NCI-H187 (cell line): ENCODE measurements at regions not wholly inside any gene's neighbourhood (a gene's known extent, or its start where the extent isn't known, plus 50 kb on each side); places are given as distances from the start of the nearest gene placed in this dataset.
"Not testable (repeated sequence)": the region's sequence is repeated elsewhere in the genome, so short reads cannot be mapped to it uniquely, and the experiment has no call there.

Source experiments
- DNase-seq, 2 experiments: peaks; one replicate each; lab custom pipeline; 2025; lab: John Stamatoyannopoulos, UW

- no peak for DNase-seq
Observed at GRCh38 chr14:89743828-89744227, 210.7 kb downstream of the EFCAB11 start.

GRCh38 chr14:89740241-89740640 is 214.3 kb downstream of the EFCAB11 start:
- DNase-seq, result no peak

GRCh38 chr14:89736881-89737280 is 217.6 kb downstream of the EFCAB11 start:
- DNase-seq, result no peak

- DNase-seq, result no peak
Observed at GRCh38 chr14:89731396-89731933, 223.1 kb downstream of the EFCAB11 start.

- DNase-seq, result no peak
Observed at GRCh38 chr14:89730687-89731086, 223.8 kb downstream of the EFCAB11 start.

- DNase-seq, result no peak
Observed at GRCh38 chr14:89728964-89729363, 225.6 kb downstream of the EFCAB11 start.

GRCh38 chr14:89726226-89726625 is 228.3 kb downstream of the EFCAB11 start:
- DNase-seq, result not testable (repeated sequence)

GRCh38 chr14:89724628-89724960 is 229.9 kb downstream of the EFCAB11 start:
- no peak for DNase-seq

- DNase-seq, result no peak
Observed at GRCh38 chr14:89723930-89724627, 230.5 kb downstream of the EFCAB11 start.

- DNase-seq, result no peak
Observed at GRCh38 chr14:89721956-89722355, 232.6 kb downstream of the EFCAB11 start.

GRCh38 chr14:89720741-89721729 is 233.5 kb downstream of the EFCAB11 start:
- DNase-seq, result no peak

GRCh38 chr14:89720076-89720687 is 234.3 kb downstream of the EFCAB11 start:
- no peak for DNase-seq

- DNase-seq, result no peak
Observed at GRCh38 chr14:89719366-89720075, 235.0 kb downstream of the EFCAB11 start.

- no peak for DNase-seq
Observed at GRCh38 chr14:89708982-89709625, 245.4 kb downstream of the EFCAB11 start.

GRCh38 chr14:89707086-89707485 is 247.4 kb downstream of the EFCAB11 start:
- DNase-seq, result no peak

GRCh38 chr14:89702876-89703200 is 251.7 kb downstream of the EFCAB11 start:
- no peak for DNase-seq

GRCh38 chr14:89702073-89702875 is 252.3 kb downstream of the EFCAB11 start:
- no peak for DNase-seq

GRCh38 chr14:89701211-89702043 is 253.1 kb downstream of the EFCAB11 start:
- DNase-seq, result peak; percentile 67 to 68

GRCh38 chr14:89700801-89701200 is 253.7 kb downstream of the EFCAB11 start:
- DNase-seq, result no peak

GRCh38 chr14:89699071-89699470 is 255.5 kb downstream of the EFCAB11 start:
- no peak for DNase-seq
